ENCODE measurements at regions not wholly inside any gene's neighbourhood (a gene's known extent, or its start where the extent isn't known, plus 50 kb on each side); places are given as distances from the start of the nearest gene placed in this dataset.

- Mint-ChIP-seq H3K4me1 (peaks cover 47 to 54% of the 10 kb centered on the region in 2 experiments), H3K36me3 (ENCODE audit: insufficient read depth in 1 of 3, low read depth in 3 of 3) (peaks cover 16 to 34% (median 19%) of the 10 kb centered on the region in 3 experiments), H3K27me3 (ENCODE audit: low read depth) (no peaks in the 10 kb centered on the region), H3K27ac (peak overlapping the region in 2 of 3 experiments; percentile 49 to 85; a peak in 1 of 7 replicates), H3K4me3 (no peak overlapping the region), H3K9me3 (peaks cover 28 to 38% of the 10 kb centered on the region in 2 experiments)
- H4K5ac ChIP-seq (ENCODE audit: insufficient read length, low read depth, low read length): no peak overlapping the region
- peaks cover 16% of the 10 kb centered on the region for H3K4me1 ChIP-seq (ENCODE audit: insufficient read depth, low read length)
- H2BK15ac ChIP-seq (ENCODE audit: low read depth, low read length): no peak overlapping the region
- no peak overlapping the region for H2BK20ac ChIP-seq (ENCODE audit: low read depth, low read length, poor library complexity, severe bottlenecking)
- no peak overlapping the region for H3K4me2 ChIP-seq (ENCODE audit: insufficient read depth, insufficient read length, low read length)
- no peak overlapping the region for H4K8ac ChIP-seq (replicated peaks; ENCODE audit: insufficient read length, low read depth, low read length)
- no peak overlapping the region for H3K27ac ChIP-seq (ENCODE audit: insufficient read length, low read depth, low read length)
- no peaks in the 10 kb centered on the region for H3K79me2 ChIP-seq (ENCODE audit: insufficient read depth, low read length)
- no peak overlapping the region for H3K23ac ChIP-seq (ENCODE audit: insufficient read length, low read depth, low read length)
- H2BK120ac ChIP-seq (ENCODE audit: low read depth, low read length, poor library complexity, severe bottlenecking): no peak overlapping the region
- no peak overlapping the region for H3K9ac ChIP-seq (ENCODE audit: extremely low read depth, insufficient read length, low read length)
- no peaks in the 10 kb centered on the region for H3K23me2 ChIP-seq (ENCODE audit: insufficient read length, low read depth, low read length, poor library complexity, severe bottlenecking)
- TF ChIP-seq CTCF (conservative IDR thresholded peaks at IDR 0.05): no peak
- H3K56ac ChIP-seq (ENCODE audit: insufficient read length, low read depth, low read length): no peak overlapping the region
- H3K79me1 ChIP-seq (ENCODE audit: insufficient read depth, low read depth, low read length, poor library complexity, severe bottlenecking): no peaks in the 10 kb centered on the region
- no peak overlapping the region for H2AK5ac ChIP-seq (ENCODE audit: insufficient read length, low read length)
- H2AFZ ChIP-seq (ENCODE audit: low read length): no peak overlapping the region
- no peak overlapping the region for H4K91ac ChIP-seq (ENCODE audit: insufficient read length, low read depth, low read length)
- H3K9me3 ChIP-seq (ENCODE audit: control insufficient read depth, low read depth, low read length): peaks cover 7% of the 10 kb centered on the region
- WGBS (ENCODE audit: extremely low coverage, insufficient read length, low lambda C conversion rate): no CpG with 5 or more reads among the region's 7 CpGs
- H4K20me1 ChIP-seq (ENCODE audit: control insufficient read depth, insufficient read depth, insufficient read length): no peaks in the 10 kb centered on the region
- no peak overlapping the region for H2BK12ac ChIP-seq (ENCODE audit: insufficient read length, low read depth, low read length)
- no peak overlapping the region for H2BK5ac ChIP-seq (ENCODE audit: insufficient read length, low read length)
- H3K27me3 ChIP-seq (ENCODE audit: insufficient read depth, low read length): no peaks in the 10 kb centered on the region
- DNase-seq: no peak
- no peak overlapping the region for H3T11ph ChIP-seq (ENCODE audit: low read length)
- H3K14ac ChIP-seq (ENCODE audit: insufficient read depth, low read length): no peak overlapping the region
- H3K4ac ChIP-seq (ENCODE audit: low read depth, low read length): no peak overlapping the region
- H3K18ac ChIP-seq (ENCODE audit: insufficient read length, low read depth, low read length): no peak overlapping the region
Measured at GRCh38 chr12:14262771-14263511, 102.5 kb upstream of the ATF7IP start.
